HEK293T (cell line): ENCODE measurements at regions not wholly inside any gene's neighbourhood (a gene's known extent, or its start where the extent isn't known, plus 50 kb on each side); places are given as distances from the start of the nearest gene placed in this dataset.

ENCODE experiments used
- CTCF ChIA-PET: fragments of 350-600 bp; formaldehyde crosslinking; extraction: SDS; loops from one replicate; lab custom pipeline; 2021; ENCODE audit warnings: antibody characterized with exemption, inconsistent platforms; lab: Yijun Ruan, JAX
- POLR2A ChIA-PET: fragments of 350-600 bp; formaldehyde crosslinking; extraction: SDS; loops from one replicate; lab custom pipeline; 2020; ENCODE audit warnings: antibody characterized with exemption, inconsistent platforms; lab: Yijun Ruan, JAX
- DNase-seq: peaks from one replicate; pipeline ENCODE4 v3.0.0; 2012; ENCODE audit warnings: mixed read lengths; ENCODE audit errors: extremely low spot score
- ARNT ChIP-seq: fragments of 450-650 bp; IDR thresholded peaks from 2 replicates; pipeline ENCODE4 v1.6.1; 2017; ENCODE audit warnings: mild to moderate bottlenecking
- BHLHE40 ChIP-seq: fragments of 450-650 bp; IDR thresholded peaks from 2 replicates; pipeline ENCODE4 v1.6.1; 2016; ENCODE audit warnings: mild to moderate bottlenecking, moderate library complexity, borderline replicate concordance
- CTBP1 ChIP-seq: fragments of 450-650 bp; IDR thresholded peaks from 2 replicates; pipeline ENCODE4 v1.6.1; 2016; ENCODE audit warnings: borderline replicate concordance
- ELF4 ChIP-seq: fragments of 450-650 bp; IDR thresholded peaks from 2 replicates; pipeline ENCODE4 v1.6.1; 2017; ENCODE audit warnings: antibody characterized with exemption
- FOXA1 ChIP-seq: fragments of 450-650 bp; IDR thresholded peaks from 2 replicates; pipeline ENCODE4 v1.6.1; 2016; ENCODE audit warnings: mild to moderate bottlenecking
- FOXK2 ChIP-seq: fragments of 450-650 bp; IDR thresholded peaks from 2 replicates; pipeline ENCODE4 v1.6.1; 2016; ENCODE audit warnings: mild to moderate bottlenecking
- FOXM1 ChIP-seq: fragments of 450-650 bp; IDR thresholded peaks from 2 replicates; pipeline ENCODE4 v1.6.1; 2017; ENCODE audit warnings: mild to moderate bottlenecking, borderline replicate concordance
- HDGF ChIP-seq: fragments of 450-650 bp; IDR thresholded peaks from 2 replicates; pipeline ENCODE4 v1.6.1; 2017; ENCODE audit warnings: antibody characterized with exemption, borderline replicate concordance
- L3MBTL2 ChIP-seq: fragments of 450-650 bp; conservative IDR thresholded peaks from 2 replicates; pipeline ENCODE4 v1.6.1; 2016; ENCODE audit warnings: mild to moderate bottlenecking
- LEF1 ChIP-seq: fragments of 450-650 bp; IDR thresholded peaks from 2 replicates; pipeline ENCODE4 v1.6.1; 2017; ENCODE audit warnings: mild to moderate bottlenecking, borderline replicate concordance
- NFRKB ChIP-seq: fragments of 450-650 bp; IDR thresholded peaks from 2 replicates; pipeline ENCODE4 v1.6.1; 2016; ENCODE audit warnings: mild to moderate bottlenecking, moderate library complexity
- SP1 ChIP-seq: fragments of 450-650 bp; IDR thresholded peaks from 2 replicates; pipeline ENCODE4 v1.6.1; 2017
- SUZ12 ChIP-seq: fragments of 450-650 bp; IDR thresholded peaks from 2 replicates; pipeline ENCODE4 v1.6.1; 2016; ENCODE audit warnings: mild to moderate bottlenecking
- TARDBP ChIP-seq: fragments of 450-650 bp; IDR thresholded peaks from 2 replicates; pipeline ENCODE4 v1.6.1; 2016
- ZNF384 ChIP-seq: fragments of 450-650 bp; IDR thresholded peaks from 2 replicates; pipeline ENCODE4 v1.6.1; 2016
- TF ChIP-seq, protein P1 (sequence below): fragments of 450-650 bp; IDR thresholded peaks from 2 replicates; pipeline ENCODE4 v1.6.1; 2016

DNA sequence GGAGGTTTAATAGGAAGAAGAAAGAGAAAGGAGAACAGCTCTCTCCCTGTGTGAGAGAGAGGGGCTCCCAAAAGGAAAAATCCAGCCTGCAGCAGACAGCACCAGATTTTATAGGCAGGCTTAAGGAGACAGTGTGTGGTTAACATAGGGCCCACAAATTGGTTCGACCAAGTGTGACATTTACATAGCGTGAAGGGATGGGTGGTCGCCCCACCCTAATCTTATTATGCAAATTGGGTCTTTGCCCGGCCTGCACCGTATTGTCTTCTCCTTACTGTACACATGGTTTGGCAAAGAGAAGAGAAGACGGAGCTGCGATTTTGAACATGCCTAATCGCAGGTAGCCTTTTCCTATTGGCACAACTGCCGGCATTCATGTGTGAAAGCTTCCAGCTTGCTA is 756.3 kb downstream of the NXPH1 start:
- POLR2A ChIA-PET: no interaction called here
- DNase-seq: no peak
- TF ChIP-seq FOXA1: no peak
- TF ChIP-seq BHLHE40: no peak
- TF ChIP-seq LEF1: no peak
- no peak for TF ChIP-seq SUZ12
- no peak for TF ChIP-seq TARDBP
- no peak for TF ChIP-seq ELF4
- no peak for TF ChIP-seq ARNT
- no peak for TF ChIP-seq FOXM1
- TF ChIP-seq HDGF: no peak
- TF ChIP-seq ZNF384: no peak
- TF ChIP-seq NFRKB: no peak
- no peak for TF ChIP-seq FOXK2
- TF ChIP-seq SP1: no peak
- CTCF ChIA-PET: no interaction called here

DNA sequence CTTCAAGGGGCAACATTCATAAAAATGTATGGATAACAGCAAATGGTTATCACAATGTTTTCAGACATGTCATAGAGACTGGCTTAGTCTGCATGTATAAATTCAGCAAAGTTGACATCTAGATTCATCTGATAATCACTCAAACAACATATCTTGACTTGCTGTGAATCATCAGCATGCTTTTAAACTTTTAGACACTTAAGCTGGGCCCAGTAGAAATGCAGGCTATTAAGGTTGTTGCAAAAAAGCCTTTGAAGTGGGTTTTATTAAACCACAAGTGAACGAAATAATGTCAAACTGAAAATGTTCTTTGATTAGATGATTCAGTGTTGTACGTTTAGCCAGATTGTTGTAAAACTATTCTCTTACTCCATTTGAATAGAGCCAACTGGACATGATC is 759.6 kb downstream of the NXPH1 start:
- no peak for TF ChIP-seq NFRKB
- no peak for TF ChIP-seq FOXK2
- TF ChIP-seq CTBP1: no peak
- TF ChIP-seq, protein P1, sequence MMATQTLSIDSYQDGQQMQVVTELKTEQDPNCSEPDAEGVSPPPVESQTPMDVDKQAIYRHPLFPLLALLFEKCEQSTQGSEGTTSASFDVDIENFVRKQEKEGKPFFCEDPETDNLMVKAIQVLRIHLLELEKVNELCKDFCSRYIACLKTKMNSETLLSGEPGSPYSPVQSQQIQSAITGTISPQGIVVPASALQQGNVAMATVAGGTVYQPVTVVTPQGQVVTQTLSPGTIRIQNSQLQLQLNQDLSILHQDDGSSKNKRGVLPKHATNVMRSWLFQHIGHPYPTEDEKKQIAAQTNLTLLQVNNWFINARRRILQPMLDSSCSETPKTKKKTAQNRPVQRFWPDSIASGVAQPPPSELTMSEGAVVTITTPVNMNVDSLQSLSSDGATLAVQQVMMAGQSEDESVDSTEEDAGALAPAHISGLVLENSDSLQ: no peak
- no peak for TF ChIP-seq SUZ12
- TF ChIP-seq FOXM1: no peak
- TF ChIP-seq FOXA1: no peak
- no peak for TF ChIP-seq ARNT
- TF ChIP-seq LEF1: no peak
- no peak for TF ChIP-seq TARDBP
- no peak for TF ChIP-seq ZNF384
- TF ChIP-seq BHLHE40: no peak
- TF ChIP-seq HDGF: no peak
- POLR2A ChIA-PET: no interaction called here
- no peak for DNase-seq
- CTCF ChIA-PET: no interaction called here

DNA sequence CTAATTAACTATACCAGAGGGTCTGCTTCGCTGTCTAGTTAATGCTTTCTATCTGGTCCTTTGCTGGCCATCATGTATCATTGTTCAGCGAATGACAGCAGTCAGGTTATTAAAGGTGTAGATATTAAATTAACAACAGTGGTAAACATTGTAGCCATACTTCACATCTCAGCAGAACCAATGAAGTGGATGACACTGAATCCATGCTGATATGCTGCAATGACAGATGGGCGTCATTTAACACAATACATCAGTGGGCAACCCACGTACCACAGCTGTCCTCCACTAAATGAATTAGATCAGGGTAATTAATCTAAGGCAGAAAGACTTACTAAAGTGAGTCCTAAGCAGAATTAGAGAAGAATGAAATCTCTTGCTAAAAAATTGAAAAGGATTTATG is 767.2 kb downstream of the NXPH1 start:
- POLR2A ChIA-PET: no interaction called here
- CTCF ChIA-PET: no interaction called here
- TF ChIP-seq FOXK2 (no peak), ELF4 (no peak), ZNF384 (no peak), FOXM1 (no peak), LEF1 (no peak), SP1 (no peak), ARNT (no peak), NFRKB (no peak), BHLHE40 (no peak), FOXA1 (no peak), CTBP1 (no peak), L3MBTL2 (no peak), HDGF (no peak), TARDBP (no peak), SUZ12 (no peak)
- TF ChIP-seq, protein P1: no peak
- DNase-seq: no peak

DNA sequence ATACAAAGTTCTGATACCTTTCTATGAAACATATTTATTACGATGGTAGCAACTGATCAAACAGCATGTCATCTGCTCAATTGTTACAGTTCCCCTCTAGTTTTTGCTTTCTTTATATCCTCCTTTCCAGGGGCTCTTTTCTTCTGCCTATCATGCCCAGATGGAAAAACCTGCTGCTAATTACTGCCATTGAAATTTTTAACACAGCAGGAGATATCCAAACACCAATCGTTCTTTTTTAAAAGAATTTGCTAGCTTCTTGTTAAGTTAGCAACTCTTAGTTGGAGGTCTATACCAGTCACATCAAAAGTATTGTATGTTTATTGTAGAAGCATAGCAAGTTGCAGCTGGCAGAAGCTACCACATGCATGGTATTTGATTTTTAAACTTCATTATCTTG is 768.5 kb downstream of the NXPH1 start:
- DNase-seq: no peak
- TF ChIP-seq BHLHE40: no peak
- TF ChIP-seq L3MBTL2: no peak
- TF ChIP-seq FOXA1: no peak
- no peak for TF ChIP-seq FOXK2
- TF ChIP-seq ZNF384: no peak
- no peak for TF ChIP-seq ELF4
- no peak for TF ChIP-seq NFRKB
- TF ChIP-seq FOXM1: no peak
- no peak for TF ChIP-seq ARNT
- TF ChIP-seq CTBP1: no peak
- TF ChIP-seq, protein P1: no peak
- TF ChIP-seq LEF1: no peak
- no peak for TF ChIP-seq SUZ12
- no peak for TF ChIP-seq HDGF
- no peak for TF ChIP-seq TARDBP
- no peak for TF ChIP-seq SP1
- CTCF ChIA-PET: no interaction called here
- POLR2A ChIA-PET: no interaction called here

DNA sequence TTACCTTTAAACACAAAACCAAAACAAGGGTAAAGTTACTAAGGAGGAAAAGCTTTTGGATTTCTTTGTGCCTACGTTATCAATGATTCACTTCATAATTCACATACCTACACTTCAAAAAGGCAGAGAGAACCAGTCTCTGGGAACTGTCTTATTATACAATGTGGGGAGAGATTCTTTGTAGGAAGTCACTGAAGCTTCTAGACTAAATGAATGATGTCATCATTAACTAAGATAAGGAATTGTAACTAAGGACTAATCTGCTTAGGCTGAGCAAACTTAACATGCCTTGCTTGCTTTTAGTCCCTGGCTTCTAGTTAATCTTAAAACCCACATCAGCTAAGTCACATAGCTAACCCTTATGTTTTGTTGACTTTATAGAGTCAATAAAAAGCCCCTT is 771.2 kb downstream of the NXPH1 start:
- TF ChIP-seq NFRKB (no peak), SUZ12 (no peak), ELF4 (no peak), HDGF (no peak), FOXK2 (no peak), CTBP1 (no peak)
- TF ChIP-seq, protein P1: no peak
- DNase-seq: no peak
- POLR2A ChIA-PET: no interaction called here
- CTCF ChIA-PET: no interaction called here

DNA sequence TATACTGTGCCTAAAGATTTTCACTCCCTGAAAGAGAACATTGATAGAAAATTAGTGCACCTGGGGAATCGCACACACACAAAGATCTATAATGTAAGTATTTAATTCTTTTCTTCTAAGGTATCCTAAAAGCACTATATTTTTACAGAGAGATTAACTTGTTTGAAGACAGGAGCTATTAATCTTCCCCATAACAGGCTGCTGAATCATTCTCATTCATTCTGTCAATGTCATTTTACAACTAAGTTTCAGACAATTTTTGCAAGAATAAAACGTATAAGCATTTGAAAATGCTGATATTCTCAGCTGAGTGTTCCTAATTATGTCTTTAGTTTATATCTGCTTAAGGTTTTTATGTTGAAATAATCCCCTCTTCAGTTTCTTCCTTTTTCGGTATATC is 776.7 kb downstream of the NXPH1 start:
- no peak for DNase-seq
- no peak for TF ChIP-seq L3MBTL2
- no peak for TF ChIP-seq ARNT
- no peak for TF ChIP-seq SP1
- no peak for TF ChIP-seq ZNF384
- TF ChIP-seq SUZ12: no peak
- TF ChIP-seq BHLHE40: no peak
- no peak for TF ChIP-seq NFRKB
- TF ChIP-seq HDGF: no peak
- TF ChIP-seq, protein P1: no peak
- TF ChIP-seq FOXK2: no peak
- no peak for TF ChIP-seq TARDBP
- no peak for TF ChIP-seq CTBP1
- no peak for TF ChIP-seq ELF4
- TF ChIP-seq LEF1: no peak
- no peak for TF ChIP-seq FOXA1
- no peak for TF ChIP-seq FOXM1
- ChIA-PET CTCF (no interaction called here), POLR2A (interaction anchor here (1.1 kb wide), 1 partner anchor 13 kb away, joined by 3 read pairs; no protein-coding TSS in a partner anchor)
